ENCODE measurements at regions not wholly inside any gene's neighbourhood (a gene's known extent, or its start where the extent isn't known, plus 50 kb on each side); places are given as distances from the start of the nearest gene placed in this dataset.

DNA sequence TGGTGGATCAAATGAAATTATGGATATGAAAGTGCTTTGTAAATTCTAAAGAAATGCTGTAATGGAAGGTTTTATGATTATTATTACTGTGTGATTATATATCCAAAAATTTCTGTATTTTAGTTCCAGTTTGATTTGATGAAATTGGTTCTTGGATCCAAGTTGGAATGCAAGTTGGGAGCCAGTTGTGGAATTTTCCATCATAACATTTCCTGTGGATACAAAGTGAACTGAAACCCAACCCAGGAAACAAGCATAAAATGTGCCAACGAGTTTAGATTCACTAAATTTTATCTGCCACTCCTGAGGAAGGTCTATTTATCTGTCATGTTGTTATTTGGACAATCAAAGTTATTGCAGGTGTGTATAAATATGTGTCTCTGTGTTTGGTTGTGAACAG is 131.4 kb upstream of the MDFIC start:
- Histone ChIP-seq H3K36me3 (no peaks in the 10 kb centered on the region), H3K27me3 (ENCODE audit: insufficient read depth, low read depth, severe bottlenecking) (no peaks in the 10 kb centered on the region), H3K27ac (no peak overlapping the region), H3K4me3 (ENCODE audit: low read depth, low read length) (no peak overlapping the region), H3K9me3 (ENCODE audit: severe bottlenecking) (no peaks in the 10 kb centered on the region)
- TF ChIP-seq, protein P1, sequence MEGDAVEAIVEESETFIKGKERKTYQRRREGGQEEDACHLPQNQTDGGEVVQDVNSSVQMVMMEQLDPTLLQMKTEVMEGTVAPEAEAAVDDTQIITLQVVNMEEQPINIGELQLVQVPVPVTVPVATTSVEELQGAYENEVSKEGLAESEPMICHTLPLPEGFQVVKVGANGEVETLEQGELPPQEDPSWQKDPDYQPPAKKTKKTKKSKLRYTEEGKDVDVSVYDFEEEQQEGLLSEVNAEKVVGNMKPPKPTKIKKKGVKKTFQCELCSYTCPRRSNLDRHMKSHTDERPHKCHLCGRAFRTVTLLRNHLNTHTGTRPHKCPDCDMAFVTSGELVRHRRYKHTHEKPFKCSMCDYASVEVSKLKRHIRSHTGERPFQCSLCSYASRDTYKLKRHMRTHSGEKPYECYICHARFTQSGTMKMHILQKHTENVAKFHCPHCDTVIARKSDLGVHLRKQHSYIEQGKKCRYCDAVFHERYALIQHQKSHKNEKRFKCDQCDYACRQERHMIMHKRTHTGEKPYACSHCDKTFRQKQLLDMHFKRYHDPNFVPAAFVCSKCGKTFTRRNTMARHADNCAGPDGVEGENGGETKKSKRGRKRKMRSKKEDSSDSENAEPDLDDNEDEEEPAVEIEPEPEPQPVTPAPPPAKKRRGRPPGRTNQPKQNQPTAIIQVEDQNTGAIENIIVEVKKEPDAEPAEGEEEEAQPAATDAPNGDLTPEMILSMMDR (IDR thresholded peaks at IDR 0.05; ENCODE audit: low read depth, low read length): no peak
- no peak for DNase-seq

DNA sequence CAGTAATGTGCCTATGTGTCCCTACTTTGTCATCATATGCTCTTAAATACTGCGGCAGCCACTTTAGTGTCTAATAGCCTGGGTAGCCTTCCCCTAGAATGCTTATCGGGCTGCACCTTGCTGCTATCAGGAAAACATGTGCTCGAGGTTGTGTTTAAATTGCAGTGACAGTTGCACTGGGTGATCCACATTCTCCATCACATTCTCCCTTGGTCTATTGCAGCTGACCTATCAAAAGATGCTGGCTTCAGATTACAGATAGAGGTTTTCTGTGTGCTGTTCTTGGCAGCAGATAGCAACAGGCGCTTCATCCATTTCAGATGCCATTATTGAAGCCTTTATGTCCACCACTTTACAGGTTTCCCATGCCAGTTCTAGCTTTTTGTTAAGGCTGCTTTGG is 130.1 kb upstream of the MDFIC start:
- TF ChIP-seq, protein P1 (IDR thresholded peaks at IDR 0.05; ENCODE audit: low read depth, low read length): no peak
- Histone ChIP-seq H3K36me3 (no peaks in the 10 kb centered on the region), H3K9me3 (ENCODE audit: severe bottlenecking) (no peaks in the 10 kb centered on the region), H3K4me3 (ENCODE audit: low read depth, low read length) (no peak overlapping the region), H3K27me3 (ENCODE audit: insufficient read depth, low read depth, severe bottlenecking) (no peaks in the 10 kb centered on the region), H3K27ac (no peak overlapping the region)
- DNase-seq: no peak

DNA sequence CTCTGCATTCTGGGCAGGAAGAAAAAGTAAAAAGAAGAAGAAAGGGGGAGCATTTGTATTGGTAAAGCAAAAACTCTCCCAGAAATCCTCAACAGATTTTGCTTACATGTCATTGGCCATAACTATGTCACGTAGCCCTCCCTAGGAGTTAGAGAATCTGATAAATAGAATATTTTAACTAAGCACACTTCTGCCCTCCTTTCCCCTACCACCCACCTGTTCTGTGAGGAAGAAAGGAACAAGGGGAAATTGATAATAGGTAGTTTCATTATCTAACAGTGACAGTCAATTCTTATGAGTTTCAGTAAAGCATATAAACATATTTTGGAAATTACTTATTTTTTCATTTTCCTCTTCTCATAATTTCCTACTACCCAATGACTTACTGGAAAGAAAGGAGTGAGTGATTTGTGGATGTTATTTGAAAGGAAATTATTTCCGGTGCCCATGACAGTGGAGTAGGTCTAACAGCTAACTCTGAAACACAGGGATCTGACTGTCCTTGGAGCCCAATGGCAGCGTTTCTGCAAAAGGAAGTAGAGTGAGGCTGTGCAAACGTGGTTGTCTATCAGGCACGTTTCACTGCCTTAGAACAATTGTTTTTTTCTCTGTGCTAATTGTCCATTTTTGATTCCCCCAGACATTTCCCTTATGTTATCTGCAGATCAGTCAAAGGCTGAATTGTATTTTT is 128.6 kb upstream of the MDFIC start:
- DNase-seq: no peak
- no peaks in the 10 kb centered on the region for H3K27me3 ChIP-seq (ENCODE audit: insufficient read depth, low read depth, severe bottlenecking)

DNA sequence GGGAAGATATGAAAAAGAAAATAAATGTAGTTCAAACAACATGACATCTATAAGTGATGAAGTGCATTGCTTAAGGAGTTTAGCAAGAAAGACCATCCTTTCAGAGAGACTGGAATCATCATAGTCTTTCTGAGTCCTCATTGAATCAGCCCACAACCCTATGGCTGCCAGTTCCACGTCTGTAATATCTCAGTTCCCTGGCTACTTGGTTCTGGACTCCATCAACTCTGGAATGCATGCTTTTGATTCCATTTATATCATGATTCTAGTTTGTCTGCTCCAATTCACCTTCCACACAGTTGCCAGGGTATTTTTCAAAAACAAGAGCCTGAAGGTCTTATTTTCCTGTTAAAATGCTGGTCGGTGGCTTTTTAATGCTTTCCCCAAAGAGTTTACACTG is 126.4 kb upstream of the MDFIC start:
- no peak overlapping the region for H3K4me3 ChIP-seq (ENCODE audit: low read depth, low read length)
- H3K27ac ChIP-seq: no peak overlapping the region
- H3K27me3 ChIP-seq (ENCODE audit: insufficient read depth, low read depth, severe bottlenecking): no peaks in the 10 kb centered on the region

More for the DNA sequence above, 128.6 kb upstream of the MDFIC start:
- H3K27ac ChIP-seq: no peak overlapping the region
- TF ChIP-seq, protein P1 (IDR thresholded peaks at IDR 0.05; ENCODE audit: low read depth, low read length): no peak
- H3K36me3 ChIP-seq: no peaks in the 10 kb centered on the region
- H3K9me3 ChIP-seq (ENCODE audit: severe bottlenecking): no peaks in the 10 kb centered on the region
- H3K4me3 ChIP-seq (ENCODE audit: low read depth, low read length): no peak overlapping the region

DNA sequence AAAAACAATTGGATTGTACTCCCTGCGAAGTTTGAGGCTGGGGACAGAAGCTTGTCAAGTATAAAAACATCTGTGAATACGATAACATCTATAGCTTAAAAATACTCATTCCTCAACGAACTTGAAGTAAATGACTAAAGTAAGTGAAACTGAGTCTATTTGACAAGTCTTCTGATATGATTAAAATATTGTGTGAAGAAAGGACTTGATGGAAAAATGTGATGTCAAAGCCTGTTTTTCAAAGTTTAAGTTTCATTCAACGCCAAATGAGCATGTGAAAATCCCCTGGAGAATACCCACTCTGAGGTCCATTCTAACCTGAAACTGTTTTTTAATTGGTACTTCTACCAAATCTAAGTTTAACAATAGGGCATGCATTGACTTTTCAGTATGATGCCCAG is 122.3 kb upstream of the MDFIC start:
- no peak for DNase-seq
- Histone ChIP-seq H3K9me3 (ENCODE audit: severe bottlenecking) (no peaks in the 10 kb centered on the region), H3K4me3 (ENCODE audit: low read depth, low read length) (no peak overlapping the region), H3K27ac (no peak overlapping the region), H3K27me3 (ENCODE audit: insufficient read depth, low read depth, severe bottlenecking) (no peaks in the 10 kb centered on the region), H3K36me3 (no peaks in the 10 kb centered on the region)
- TF ChIP-seq, protein P1 (IDR thresholded peaks at IDR 0.05; ENCODE audit: low read depth, low read length): no peak

More for the DNA sequence above, 126.4 kb upstream of the MDFIC start:
- H3K9me3 ChIP-seq (ENCODE audit: severe bottlenecking): no peaks in the 10 kb centered on the region
- DNase-seq: no peak
- no peaks in the 10 kb centered on the region for H3K36me3 ChIP-seq
- TF ChIP-seq, protein P1 (IDR thresholded peaks at IDR 0.05; ENCODE audit: low read depth, low read length): no peak

DNA sequence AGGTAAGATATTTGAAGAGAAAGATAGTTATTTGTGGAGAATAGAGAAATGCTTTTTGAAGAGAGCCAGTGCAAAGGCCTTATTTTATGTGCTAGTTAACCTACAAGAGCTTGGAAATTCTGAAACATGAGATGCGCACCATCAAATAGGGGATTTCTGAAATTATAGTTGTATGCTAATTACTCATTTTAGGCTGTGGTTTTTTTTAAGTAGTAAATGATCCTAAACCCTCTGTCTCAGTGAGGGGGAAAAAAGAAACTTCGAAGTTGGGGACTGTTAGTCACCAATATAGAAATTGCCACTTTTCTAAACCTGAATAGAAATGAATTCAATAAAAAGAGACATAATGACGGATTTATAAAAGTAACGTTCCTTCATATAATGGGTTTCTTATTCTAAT is 119.3 kb upstream of the MDFIC start:
- no peaks in the 10 kb centered on the region for H3K9me3 ChIP-seq (ENCODE audit: severe bottlenecking)
- no peak overlapping the region for H3K4me3 ChIP-seq (ENCODE audit: low read depth, low read length)
- TF ChIP-seq, protein P1 (IDR thresholded peaks at IDR 0.05; ENCODE audit: low read depth, low read length): no peak
- no peaks in the 10 kb centered on the region for H3K36me3 ChIP-seq
- no peak overlapping the region for H3K27ac ChIP-seq
- DNase-seq: no peak
- no peaks in the 10 kb centered on the region for H3K27me3 ChIP-seq (ENCODE audit: insufficient read depth, low read depth, severe bottlenecking)
